Stimulated activated CD4-positive, alpha-beta T cell treated with anti-CD3 and anti-CD28 coated beads, Interleukin-12 subunit alpha, Interleukin-12 subunit beta, amount 100 ng/mL, for 24 hours (primary cell): ENCODE measurements at regions not wholly inside any gene's neighbourhood (a gene's known extent, or its start where the extent isn't known, plus 50 kb on each side); places are given as distances from the start of the nearest gene placed in this dataset.

ENCODE experiments used
- DNase-seq, 2 experiments: peaks; one replicate each; pipeline ENCODE4 v3.0.0-alpha.2; 2020; ENCODE audit warnings: low read depth in 2 of 2

- no peak for DNase-seq
These were observed 294.6 kb upstream of the POU3F2 start for GRCh38 chr6:98539741-98540140.

GRCh38 chr6:98546376-98546775, 288.0 kb upstream of the POU3F2 start:
- no peak for DNase-seq

- DNase-seq = no peak
These were observed 287.2 kb upstream of the POU3F2 start for GRCh38 chr6:98547151-98547550.

GRCh38 chr6:98547634-98548033, 286.7 kb upstream of the POU3F2 start:
- no peak for DNase-seq

- no peak for DNase-seq
These were observed 286.1 kb upstream of the POU3F2 start for GRCh38 chr6:98548301-98548700.

GRCh38 chr6:98560418-98560817, 274.0 kb upstream of the POU3F2 start:
- no peak for DNase-seq

- DNase-seq = no peak
These were observed 273.5 kb upstream of the POU3F2 start for GRCh38 chr6:98560841-98561240.

- no peak for DNase-seq
These were observed 268.2 kb upstream of the POU3F2 start for GRCh38 chr6:98566126-98566525.

- DNase-seq = no peak
These were observed 261.8 kb upstream of the POU3F2 start for GRCh38 chr6:98572579-98572978.

GRCh38 chr6:98574984-98575383, 259.4 kb upstream of the POU3F2 start:
- no peak for DNase-seq

GRCh38 chr6:98576791-98577190, 257.6 kb upstream of the POU3F2 start:
- DNase-seq = no peak

- no peak for DNase-seq
These were observed 256.4 kb upstream of the POU3F2 start for GRCh38 chr6:98578016-98578415.

GRCh38 chr6:98579079-98579478, 255.3 kb upstream of the POU3F2 start:
- no peak for DNase-seq

GRCh38 chr6:98579941-98580340, 254.4 kb upstream of the POU3F2 start:
- no peak for DNase-seq

- DNase-seq = no peak
These were observed 252.7 kb upstream of the POU3F2 start for GRCh38 chr6:98581705-98582104.

GRCh38 chr6:98583506-98583905, 250.9 kb upstream of the POU3F2 start:
- no peak for DNase-seq

GRCh38 chr6:98586163-98586562, 248.2 kb upstream of the POU3F2 start:
- no peak for DNase-seq

- no peak for DNase-seq
These were observed 246.8 kb upstream of the POU3F2 start for GRCh38 chr6:98587555-98587954.

- no peak for DNase-seq
These were observed 244.8 kb upstream of the POU3F2 start for GRCh38 chr6:98589536-98589935.

GRCh38 chr6:98590136-98590681, 244.2 kb upstream of the POU3F2 start:
- no peak for DNase-seq

GRCh38 chr6:98590997-98591396, 243.4 kb upstream of the POU3F2 start:
- DNase-seq = no peak

GRCh38 chr6:98593676-98594075, 240.7 kb upstream of the POU3F2 start:
- no peak for DNase-seq

- DNase-seq = no peak
These were observed 232.7 kb upstream of the POU3F2 start for GRCh38 chr6:98601716-98602115.

- no peak for DNase-seq
These were observed 228.7 kb upstream of the POU3F2 start for GRCh38 chr6:98605705-98606104.
